ENCODE measurements at regions not wholly inside any gene's neighbourhood (a gene's known extent, or its start where the extent isn't known, plus 50 kb on each side); places are given as distances from the start of the nearest gene placed in this dataset.
A peak's percentile ranks its signal among the peaks of the same experiment; 100 is the strongest.

DNA sequence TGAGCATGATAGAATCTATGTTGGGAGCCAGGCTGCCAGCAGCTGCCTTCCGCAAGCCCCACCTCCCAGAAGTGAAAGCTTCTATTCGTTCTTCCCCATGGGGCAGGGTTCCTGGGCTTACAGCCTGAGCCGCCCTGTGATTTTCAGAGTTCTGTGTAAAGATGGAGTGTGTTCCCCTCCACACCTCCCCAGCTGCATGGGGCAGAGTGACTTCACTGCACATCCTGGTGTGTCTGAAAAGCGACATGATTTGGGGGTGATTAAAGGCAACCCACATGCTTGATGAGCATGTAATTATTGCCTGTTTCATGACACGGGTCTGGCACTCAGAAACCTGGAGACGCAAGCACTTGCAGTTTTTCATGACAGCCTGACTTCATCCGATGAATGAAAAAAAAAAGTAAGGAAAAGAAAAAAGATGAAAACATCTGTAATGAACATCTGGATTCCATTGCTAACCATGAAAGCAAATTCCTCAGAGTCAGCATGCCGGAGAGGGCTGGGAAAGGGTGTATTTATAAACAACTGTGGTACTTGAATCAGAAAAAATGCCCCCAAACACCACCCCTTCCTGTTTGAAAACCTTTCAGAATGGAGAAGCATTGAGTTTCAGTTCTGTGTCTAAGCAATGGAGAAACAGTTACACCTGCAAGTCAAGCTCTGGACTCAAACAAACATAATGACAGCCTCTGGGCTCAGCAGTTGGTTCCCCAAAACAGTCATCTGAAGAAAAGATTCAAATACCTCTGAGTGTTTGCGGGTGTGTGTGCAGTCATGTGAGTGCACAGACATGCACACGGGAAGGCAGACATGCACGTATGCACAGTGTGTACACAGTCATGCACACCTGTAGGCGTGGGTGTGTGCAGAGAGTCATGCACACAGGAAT, 266.0 kb downstream of the ENGASE start:
- no peaks in the 10 kb centered on the region for H3K36me3 Mint-ChIP-seq (ENCODE audit: low read depth)
- no peak for DNase-seq
- H3K27me3 Mint-ChIP-seq: peaks cover 14% of the 10 kb centered on the region
- no peak overlapping the region for H3K4me3 Mint-ChIP-seq
- CTCF ChIA-PET: interaction anchor here (0.6 kb wide), 1 partner anchor 11 kb away, joined by 4 read pairs; no protein-coding TSS in a partner anchor
- ATAC-seq: no peak
- intact Hi-C loops (cut with DNase I, micrococcal nuclease): no loop called here
- POLR2A ChIA-PET: no interaction called here
- no peaks in the 10 kb centered on the region for H3K9me3 Mint-ChIP-seq (ENCODE audit: low read depth)
- H3K27ac Mint-ChIP-seq: no peak overlapping the region
- no peaks in the 10 kb centered on the region for H3K4me1 Mint-ChIP-seq

DNA sequence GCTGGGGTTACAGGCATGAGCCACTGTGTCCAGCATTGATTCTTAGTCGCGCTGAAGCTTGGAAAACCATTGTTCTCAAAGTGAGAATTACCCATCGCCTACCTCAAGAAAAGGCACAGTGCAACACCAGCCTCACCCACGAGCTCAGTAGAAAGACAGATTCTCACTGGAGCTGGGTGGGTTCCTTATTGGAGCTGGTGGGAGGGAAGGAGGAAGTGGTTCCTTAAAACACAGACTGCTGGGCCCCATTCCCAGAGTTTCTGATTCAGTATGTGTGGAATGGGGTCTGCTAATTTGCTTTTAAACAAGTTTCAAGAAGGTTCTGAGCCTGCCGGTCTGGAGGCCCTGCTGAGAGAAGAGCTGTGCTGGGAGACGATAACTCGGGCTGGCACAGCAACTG, 264.7 kb downstream of the ENGASE start:
- intact Hi-C loops (cut with DNase I, micrococcal nuclease): no loop called here
- ATAC-seq (no peak), DNase-seq (no peak)
- no peak overlapping the region for H3K4me3 Mint-ChIP-seq
- H3K36me3 Mint-ChIP-seq (ENCODE audit: low read depth): no peaks in the 10 kb centered on the region
- CTCF ChIA-PET: interaction anchor here (1.0 kb wide), 1 partner anchor 54 kb away, joined by 4 read pairs; no protein-coding TSS in a partner anchor
- no peak overlapping the region for H3K27ac Mint-ChIP-seq
- no peaks in the 10 kb centered on the region for H3K9me3 Mint-ChIP-seq (ENCODE audit: low read depth)
- H3K4me1 Mint-ChIP-seq: no peaks in the 10 kb centered on the region
- peaks cover 9% of the 10 kb centered on the region for H3K27me3 Mint-ChIP-seq
- POLR2A ChIA-PET: no interaction called here

DNA sequence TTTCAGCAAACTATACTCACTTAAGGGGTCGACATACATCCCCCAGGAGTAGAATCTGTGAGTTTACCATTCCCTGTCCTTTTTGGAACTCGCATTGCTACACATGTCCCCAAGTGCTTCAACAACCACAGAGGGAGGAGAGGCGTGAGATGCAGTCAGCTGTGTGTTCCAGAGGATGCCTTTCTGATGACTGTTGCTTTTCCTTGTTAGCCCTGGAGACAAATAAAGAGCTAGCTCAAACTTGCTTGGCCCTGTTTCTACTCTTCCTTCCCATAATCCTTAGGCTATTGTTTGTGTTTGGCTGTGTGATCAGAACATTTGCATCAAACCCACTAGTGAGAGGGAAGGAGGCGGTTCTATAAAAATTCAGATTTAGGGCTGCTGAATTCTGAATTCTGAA, 264.0 kb downstream of the ENGASE start:
- Mint-ChIP-seq H3K9me3 (ENCODE audit: low read depth) (no peaks in the 10 kb centered on the region), H3K27me3 (peaks cover 10% of the 10 kb centered on the region), H3K27ac (no peak overlapping the region), H3K36me3 (ENCODE audit: low read depth) (no peaks in the 10 kb centered on the region), H3K4me3 (no peak overlapping the region), H3K4me1 (no peaks in the 10 kb centered on the region)
- ATAC-seq: no peak
- intact Hi-C loops (cut with DNase I, micrococcal nuclease): no loop called here
- POLR2A ChIA-PET: no interaction called here
- no peak for DNase-seq
- CTCF ChIA-PET: interaction anchor here (1.0 kb wide), 1 partner anchor 55 kb away, joined by 4 read pairs; no protein-coding TSS in a partner anchor

DNA sequence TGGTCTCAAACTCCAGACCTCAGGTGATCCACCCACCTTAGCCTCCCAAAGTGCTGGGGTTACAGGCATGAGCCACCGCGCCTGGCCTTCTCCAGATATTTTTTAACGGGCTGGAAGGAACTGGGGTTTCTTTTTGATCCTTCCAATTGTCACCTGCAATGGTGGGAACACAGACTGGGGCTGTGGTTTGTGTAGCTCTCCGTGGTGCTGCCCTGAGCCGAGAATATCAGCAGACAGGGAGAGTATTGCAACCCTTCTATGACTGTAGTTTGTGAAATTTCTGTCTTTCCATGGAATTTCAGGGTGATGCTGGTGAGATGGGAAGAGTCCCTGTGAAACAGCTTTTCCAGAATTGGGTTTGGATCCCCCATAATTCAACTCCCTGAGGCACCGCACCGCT, 263.5 kb downstream of the ENGASE start:
- no peaks in the 10 kb centered on the region for H3K4me1 Mint-ChIP-seq
- ChIA-PET CTCF (no interaction called here), POLR2A (no interaction called here)
- intact Hi-C loops (cut with DNase I, micrococcal nuclease): no loop called here
- H3K27me3 Mint-ChIP-seq: peaks cover 9% of the 10 kb centered on the region
- no peak for ATAC-seq
- H3K36me3 Mint-ChIP-seq (ENCODE audit: low read depth): no peaks in the 10 kb centered on the region
- DNase-seq: no peak
- H3K27ac Mint-ChIP-seq: no peak overlapping the region
- H3K4me3 Mint-ChIP-seq: no peak overlapping the region
- H3K9me3 Mint-ChIP-seq (ENCODE audit: low read depth): no peaks in the 10 kb centered on the region

DNA sequence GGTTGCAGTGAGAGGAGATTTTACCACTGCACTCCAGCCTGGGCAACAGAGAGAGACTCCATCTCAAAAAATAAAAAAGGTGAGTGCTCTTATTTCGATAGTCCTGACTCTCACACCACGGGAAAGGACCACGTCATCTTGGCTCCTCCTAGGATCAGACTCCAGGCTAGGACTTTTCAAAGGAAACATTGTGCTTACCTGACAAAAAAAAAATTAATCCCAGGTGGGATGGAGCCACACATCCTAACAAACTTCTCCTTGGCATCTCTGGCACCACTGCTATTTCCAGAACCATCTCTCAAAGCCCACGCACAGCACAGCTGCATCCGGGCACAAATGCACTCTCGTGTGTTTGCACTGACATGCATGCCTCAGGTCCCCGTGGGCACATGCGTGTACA, 262.4 kb downstream of the ENGASE start:
- Mint-ChIP-seq H3K9me3 (ENCODE audit: low read depth) (no peaks in the 10 kb centered on the region), H3K27ac (no peak overlapping the region), H3K4me1 (no peaks in the 10 kb centered on the region), H3K36me3 (ENCODE audit: low read depth) (no peaks in the 10 kb centered on the region), H3K4me3 (no peak overlapping the region), H3K27me3 (peaks cover 14% of the 10 kb centered on the region)
- ChIA-PET CTCF (no interaction called here), POLR2A (interaction anchor here (0.7 kb wide), 1 partner anchor 101 kb away, joined by 3 read pairs; no protein-coding TSS in a partner anchor)
- intact Hi-C loops (cut with DNase I, micrococcal nuclease): no loop called here
- DNase-seq (no peak), ATAC-seq (no peak)

DNA sequence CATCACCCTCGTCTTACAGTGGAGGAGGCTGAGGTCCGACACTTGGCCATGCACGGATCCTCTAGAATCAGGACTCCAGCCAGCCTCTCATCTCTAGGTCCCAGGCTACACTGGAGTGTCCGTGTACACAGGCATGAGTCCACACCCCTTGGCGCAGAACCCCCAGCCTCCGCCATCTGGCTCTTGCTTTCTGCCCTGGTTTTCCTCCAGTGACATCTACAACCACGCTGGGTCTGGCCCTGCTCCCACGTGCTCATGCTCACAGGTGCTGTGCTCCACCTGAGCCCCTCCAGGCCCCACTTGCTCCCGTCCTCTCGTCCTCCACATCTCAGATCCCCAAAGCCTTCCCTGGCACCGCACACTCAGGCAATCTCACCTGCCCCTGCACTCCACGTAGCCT, 260.8 kb downstream of the ENGASE start:
- DNase-seq (no peak), ATAC-seq (no peak)
- CTCF ChIA-PET: no interaction called here
- intact Hi-C loops (cut with DNase I, micrococcal nuclease): no loop called here
- POLR2A ChIA-PET: no interaction called here
- Mint-ChIP-seq H3K36me3 (ENCODE audit: low read depth) (no peaks in the 10 kb centered on the region), H3K27me3 (peaks cover 17% of the 10 kb centered on the region), H3K9me3 (ENCODE audit: low read depth) (no peaks in the 10 kb centered on the region), H3K4me3 (no peak overlapping the region), H3K4me1 (no peaks in the 10 kb centered on the region), H3K27ac (no peak overlapping the region)

DNA sequence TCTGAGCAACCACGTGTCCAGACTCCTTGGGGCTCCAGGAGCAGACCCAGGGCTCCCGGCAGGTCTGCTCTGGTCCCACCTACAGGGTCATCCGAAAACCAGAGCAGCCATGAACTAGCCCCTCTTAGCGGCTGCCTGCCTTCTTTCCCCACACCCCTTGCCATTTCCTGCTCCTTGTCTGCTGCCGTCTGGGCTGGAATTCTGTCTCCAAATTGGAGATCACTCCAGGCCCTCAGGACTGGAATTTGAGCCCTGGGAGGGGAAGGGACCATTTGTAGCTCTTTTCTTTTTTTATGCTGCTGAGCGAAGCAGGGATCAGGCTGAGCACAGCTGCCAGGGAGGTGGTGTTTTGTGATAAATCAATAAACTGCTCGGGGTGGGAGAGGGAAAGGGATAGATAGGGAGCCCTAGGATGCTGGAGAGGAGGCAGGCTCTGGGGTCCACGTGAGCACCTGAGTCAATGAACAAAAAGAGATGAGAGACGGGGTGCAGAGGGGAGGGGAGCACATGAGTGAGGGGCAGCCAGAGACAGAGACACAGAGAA, 257.5 kb downstream of the ENGASE start:
- ATAC-seq: no peak
- CTCF ChIA-PET: no interaction called here
- H3K4me1 Mint-ChIP-seq: no peaks in the 10 kb centered on the region
- no peak overlapping the region for H3K27ac Mint-ChIP-seq
- no peak overlapping the region for H3K4me3 Mint-ChIP-seq
- intact Hi-C loops (cut with DNase I, micrococcal nuclease): no loop called here
- H3K36me3 Mint-ChIP-seq (ENCODE audit: low read depth): no peaks in the 10 kb centered on the region
- H3K27me3 Mint-ChIP-seq: peaks cover 28% of the 10 kb centered on the region
- POLR2A ChIA-PET: no interaction called here
- no peak for DNase-seq
- H3K9me3 Mint-ChIP-seq (ENCODE audit: low read depth): no peaks in the 10 kb centered on the region

DNA sequence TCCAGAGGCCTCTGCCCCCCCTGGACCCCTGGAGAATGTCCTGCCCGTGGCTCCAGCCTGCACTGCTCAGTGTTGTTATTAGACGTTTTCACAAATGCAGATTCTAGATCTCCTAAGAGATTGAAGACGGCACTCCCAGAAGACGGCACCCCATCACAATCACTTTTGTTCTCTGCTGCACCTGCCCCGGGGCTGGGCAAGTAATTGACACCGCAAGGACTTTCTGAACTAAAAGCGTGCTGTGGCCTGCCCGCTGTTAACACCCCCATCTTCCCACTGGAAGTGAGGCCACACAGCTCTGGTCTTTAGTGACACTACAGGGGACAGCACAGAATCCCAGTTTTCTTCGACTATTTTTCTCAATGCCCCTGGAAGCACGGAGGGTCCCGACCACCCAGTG, 256.9 kb downstream of the ENGASE start:
- intact Hi-C loops (cut with DNase I, micrococcal nuclease): no loop called here
- DNase-seq (no peak), ATAC-seq (no peak)
- Mint-ChIP-seq H3K27me3 (peaks cover 34% of the 10 kb centered on the region), H3K4me3 (no peak overlapping the region), H3K9me3 (ENCODE audit: low read depth) (no peaks in the 10 kb centered on the region), H3K36me3 (ENCODE audit: low read depth) (no peaks in the 10 kb centered on the region), H3K4me1 (no peaks in the 10 kb centered on the region), H3K27ac (no peak overlapping the region)
- CTCF ChIA-PET: no interaction called here
- POLR2A ChIA-PET: no interaction called here

DNA sequence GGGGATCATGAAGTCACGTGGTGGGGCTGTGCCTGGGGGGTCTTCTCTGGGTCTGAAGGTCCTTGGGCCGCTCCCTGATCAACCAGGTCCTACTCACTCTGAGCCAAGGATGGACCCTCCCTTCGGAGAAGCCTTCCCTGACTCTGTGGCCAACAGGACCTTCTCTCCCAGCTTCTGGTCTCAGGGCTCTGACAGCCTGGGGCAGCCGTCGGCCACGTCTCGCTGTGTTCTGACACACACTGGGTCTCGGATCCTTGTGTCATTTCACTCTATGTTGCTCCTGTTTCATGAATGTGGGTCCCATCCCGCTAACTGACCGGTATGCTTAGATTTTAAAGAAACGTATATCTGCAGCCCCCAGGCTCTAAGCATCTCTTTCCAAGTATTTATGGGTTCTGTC, 256.1 kb downstream of the ENGASE start:
- ChIA-PET POLR2A (no interaction called here), CTCF (no interaction called here)
- H3K27ac Mint-ChIP-seq: no peak overlapping the region

DNA sequence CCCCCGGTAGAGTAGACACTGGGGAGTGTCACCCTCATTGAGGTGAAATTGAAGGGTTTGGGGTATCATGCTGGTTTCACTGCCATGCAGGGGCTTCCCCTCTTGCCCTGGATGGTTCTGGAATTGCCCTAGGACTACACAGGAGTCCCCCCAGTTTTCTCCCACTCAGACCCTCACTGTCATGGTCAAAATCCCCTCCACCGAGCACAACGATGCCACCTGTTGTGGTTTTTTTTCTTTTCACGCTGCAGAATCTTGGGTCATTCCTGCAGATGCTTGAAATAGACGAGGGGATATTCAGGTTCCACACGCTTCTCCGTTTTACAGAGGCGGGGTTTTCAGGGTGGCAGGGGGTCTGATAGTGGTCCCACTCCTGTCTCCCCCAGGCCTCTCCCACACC, 255.6 kb downstream of the ENGASE start:
- peaks cover 36% of the 10 kb centered on the region for H3K27me3 Mint-ChIP-seq
- ChIA-PET CTCF (interaction anchor here (0.6 kb wide), 1 partner anchor 10 kb away, joined by 4 read pairs; no protein-coding TSS in a partner anchor), POLR2A (no interaction called here)
- H3K4me3 Mint-ChIP-seq: no peak overlapping the region
- H3K27ac Mint-ChIP-seq: no peak overlapping the region
- H3K9me3 Mint-ChIP-seq (ENCODE audit: low read depth): no peaks in the 10 kb centered on the region
- ATAC-seq (no peak), DNase-seq (no peak)
- H3K36me3 Mint-ChIP-seq (ENCODE audit: low read depth): no peaks in the 10 kb centered on the region
- H3K4me1 Mint-ChIP-seq: no peaks in the 10 kb centered on the region
- intact Hi-C loops (cut with DNase I, micrococcal nuclease): no loop called here

More for the DNA sequence above, 256.1 kb downstream of the ENGASE start:
- Mint-ChIP-seq H3K4me3 (no peak overlapping the region), H3K36me3 (ENCODE audit: low read depth) (no peaks in the 10 kb centered on the region), H3K9me3 (ENCODE audit: low read depth) (no peaks in the 10 kb centered on the region), H3K4me1 (no peaks in the 10 kb centered on the region), H3K27me3 (peaks cover 35% of the 10 kb centered on the region)
- intact Hi-C loops (cut with DNase I, micrococcal nuclease): no loop called here
- DNase-seq (no peak), ATAC-seq (no peak)

DNA sequence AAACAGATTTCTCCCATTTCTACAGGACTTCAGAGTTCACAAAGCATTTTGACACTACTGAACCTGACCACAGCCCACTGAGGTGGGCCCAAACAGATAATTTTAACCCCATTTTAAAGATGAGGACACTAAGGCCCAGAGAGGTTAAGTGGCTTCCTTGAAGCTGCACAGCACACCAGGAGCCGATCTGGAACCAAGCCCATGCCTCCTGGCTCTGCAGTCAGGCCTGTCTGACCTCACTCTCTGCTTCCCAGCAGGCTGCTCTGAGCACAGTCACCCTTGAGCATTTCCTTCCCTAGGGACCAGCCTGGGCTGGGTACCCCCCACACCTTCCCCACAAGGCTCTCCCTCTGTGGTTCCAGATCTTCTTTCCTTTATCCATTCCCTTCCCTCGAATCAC, 252.2 kb downstream of the ENGASE start:
- Mint-ChIP-seq H3K4me3 (no peak overlapping the region), H3K36me3 (ENCODE audit: low read depth) (no peaks in the 10 kb centered on the region), H3K4me1 (no peaks in the 10 kb centered on the region), H3K27me3 (peaks cover 33% of the 10 kb centered on the region), H3K27ac (no peak overlapping the region), H3K9me3 (ENCODE audit: low read depth) (no peaks in the 10 kb centered on the region)
- ChIA-PET POLR2A (no interaction called here), CTCF (no interaction called here)
- intact Hi-C loops (cut with DNase I, micrococcal nuclease): no loop called here
- ATAC-seq: no peak
- DNase-seq: no peak

DNA sequence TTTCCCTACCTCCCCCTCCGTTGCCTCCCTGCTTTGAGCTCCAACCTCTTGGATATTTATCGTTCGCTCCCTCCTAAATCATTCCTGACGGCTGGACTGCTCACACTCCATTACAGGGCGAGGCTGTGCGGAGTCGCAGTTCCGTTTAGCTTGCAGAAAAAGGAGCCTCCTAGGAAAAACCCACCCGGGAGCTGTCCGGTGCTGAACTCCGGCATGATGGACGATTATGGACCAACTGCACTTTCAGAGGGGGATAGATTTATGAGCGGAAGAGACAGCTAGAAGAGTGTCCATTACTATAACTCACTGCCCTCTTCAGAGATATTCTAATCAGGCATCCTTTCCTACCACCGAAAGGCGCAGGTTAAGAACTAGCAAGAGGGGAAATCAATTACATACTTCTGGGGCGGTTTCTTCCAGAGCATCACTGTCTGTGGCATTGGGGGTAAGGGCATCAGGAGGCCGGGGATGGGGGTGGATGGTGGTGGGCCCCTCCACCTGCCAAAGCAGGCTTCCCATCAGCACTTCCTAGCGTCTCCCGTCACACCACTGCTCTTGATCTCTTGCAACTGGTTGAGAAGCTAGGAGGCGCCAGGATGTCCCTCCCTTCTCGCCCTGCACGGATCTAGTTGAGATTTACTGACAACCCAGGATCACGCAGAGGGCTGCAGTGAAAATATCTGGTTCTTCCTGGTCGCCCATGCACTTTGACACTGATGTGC, 251.2 kb downstream of the ENGASE start:
- DNase-seq: peak; percentile 19
- Mint-ChIP-seq H3K9me3 (ENCODE audit: low read depth) (no peaks in the 10 kb centered on the region), H3K27ac (no peak overlapping the region), H3K27me3 (peaks cover 31% of the 10 kb centered on the region), H3K36me3 (ENCODE audit: low read depth) (no peaks in the 10 kb centered on the region), H3K4me3 (no peak overlapping the region), H3K4me1 (no peaks in the 10 kb centered on the region)
- ATAC-seq: no peak
- intact Hi-C loops (cut with DNase I, micrococcal nuclease): no loop called here
- ChIA-PET POLR2A (no interaction called here), CTCF (no interaction called here)
